IMR-90 (cell line): ENCODE measurements at regions not wholly inside any gene's neighbourhood (a gene's known extent, or its start where the extent isn't known, plus 50 kb on each side); places are given as distances from the start of the nearest gene placed in this dataset.

Experiments
- ATAC-seq: fragments of 200-7000 bp; cut with Tn5 transposase; 2 replicates; pipeline ENCODE4 v1.9.1; 2020; ENCODE audit warnings: low read depth, mild to moderate bottlenecking, moderate library complexity
- BruUV-seq: library from RNA; stranded (reverse); fragments of 400-500 nt; replicated peaks from 2 replicates; lab custom pipeline; 2021; lab: Mats Ljungman, UMichigan
- CTCF ChIA-PET: fragments of 300-600 bp; formaldehyde crosslinking; extraction: SDS; loops from one replicate; lab custom pipeline; 2021; ENCODE audit warnings: antibody characterized with exemption; lab: Yijun Ruan, JAX
- POLR2A ChIA-PET: fragments of 300-600 bp; sonication (Branson Sonifier 250); formaldehyde crosslinking; loops from one replicate; lab custom pipeline; 2022; ENCODE audit warnings: antibody characterized with exemption; ENCODE audit not compliant: unreplicated experiment; lab: Charles Lee
- DNase-seq: peaks from one replicate; pipeline ENCODE4 v3.0.0; 2013
- H2AFZ ChIP-seq: replicated peaks from 2 replicates; pipeline ENCODE3; 2013; ENCODE audit warnings: low read length, mild to moderate bottlenecking; ENCODE audit not compliant: poor library complexity
- H2AK5ac ChIP-seq: 2 replicates; pipeline ENCODE4 v1.6.1; 2013; ENCODE audit warnings: low read depth, low read length, inconsistent platforms
- H2AK9ac ChIP-seq: replicated peaks from 2 replicates; pipeline ENCODE3; 2013; ENCODE audit warnings: mild to moderate bottlenecking, low read depth, low read length, moderate library complexity; ENCODE audit not compliant: poor library complexity
- H2BK120ac ChIP-seq: 2 replicates; pipeline ENCODE4 v1.6.1; 2013; ENCODE audit warnings: low read depth, low read length, inconsistent platforms
- H2BK15ac ChIP-seq: 3 replicates; pipeline ENCODE4 v1.6.1; 2013; ENCODE audit warnings: low read depth, low read length, inconsistent platforms
- H2BK20ac ChIP-seq: 2 replicates; pipeline ENCODE4 v1.6.1; 2013; ENCODE audit warnings: low read depth, mild to moderate bottlenecking, inconsistent platforms, low read length, moderate library complexity
- H2BK5ac ChIP-seq: 2 replicates; pipeline ENCODE4 v1.6.1; 2013; ENCODE audit warnings: mild to moderate bottlenecking, low read depth, low read length, inconsistent platforms; ENCODE audit not compliant: poor library complexity, severe bottlenecking
- H3K14ac ChIP-seq: replicated peaks from 2 replicates; pipeline ENCODE4 v1.6.1; 2013; ENCODE audit warnings: low read depth, low read length, inconsistent platforms
- H3K18ac ChIP-seq: 2 replicates; pipeline ENCODE4 v1.6.1; 2013; ENCODE audit warnings: low read depth, low read length, control low read depth
- H3K23ac ChIP-seq: 2 replicates; pipeline ENCODE4 v1.6.1; 2013; ENCODE audit warnings: low read depth, low read length, inconsistent platforms
- H3K27ac ChIP-seq: 2 replicates; pipeline ENCODE4 v1.5.1; 2013; ENCODE audit warnings: mild to moderate bottlenecking, control low read depth, low read length; ENCODE audit not compliant: insufficient read depth
- H3K27me3 ChIP-seq: 2 replicates; pipeline ENCODE4 v1.6.1; 2013; ENCODE audit warnings: low read length; ENCODE audit not compliant: control insufficient read depth, insufficient read depth
- H3K36me3 ChIP-seq: 2 replicates; pipeline ENCODE4 v1.6.1; 2013; ENCODE audit warnings: low read length, mixed read lengths; ENCODE audit not compliant: control insufficient read depth, insufficient read depth
- H3K4ac ChIP-seq: 2 replicates; pipeline ENCODE4 v1.6.1; 2013; ENCODE audit warnings: low read depth, low read length, inconsistent platforms
- H3K4me1 ChIP-seq: 2 replicates; pipeline ENCODE4 v1.6.1; 2013; ENCODE audit warnings: low read length, mixed read lengths; ENCODE audit not compliant: control insufficient read depth, insufficient read depth
- H3K4me2 ChIP-seq: 2 replicates; pipeline ENCODE4 v1.6.1; 2013; ENCODE audit warnings: low read depth, mild to moderate bottlenecking, control low read depth, low read length, moderate library complexity
- H3K4me3 ChIP-seq: 2 replicates; pipeline ENCODE4 v1.5.1; 2013; ENCODE audit warnings: low read depth, mild to moderate bottlenecking, control low read depth, low read length, moderate library complexity; ENCODE audit not compliant: insufficient read depth
- H3K56ac ChIP-seq: 2 replicates; pipeline ENCODE4 v1.6.1; 2013; ENCODE audit warnings: low read length, inconsistent platforms; ENCODE audit not compliant: insufficient read depth; ENCODE audit errors: extremely low read depth
- H3K79me1 ChIP-seq, 2 experiments: 2 replicates each; pipeline ENCODE4 v1.6.1; 2013; ENCODE audit warnings: low read length in 2 of 2, inconsistent platforms in 1 of 2, low read depth in 1 of 2
- H3K9ac ChIP-seq: 2 replicates; pipeline ENCODE4 v1.6.1; 2013; ENCODE audit warnings: low read depth, low read length, control low read depth
- H3K9me1 ChIP-seq: 2 replicates; pipeline ENCODE4 v1.6.1; 2013; ENCODE audit warnings: low read length, inconsistent platforms; ENCODE audit not compliant: insufficient read depth
- H3K9me3 ChIP-seq: 2 replicates; pipeline ENCODE4 v1.6.1; 2013; ENCODE audit warnings: low read length; ENCODE audit not compliant: control insufficient read depth, insufficient read depth
- H4K20me1 ChIP-seq: 2 replicates; pipeline ENCODE4 v1.6.1; 2013; ENCODE audit warnings: low read length, inconsistent platforms; ENCODE audit not compliant: insufficient read depth
- H4K5ac ChIP-seq: 2 replicates; pipeline ENCODE4 v1.6.1; 2013; ENCODE audit warnings: mild to moderate bottlenecking, low read depth, low read length, control low read depth
- H4K8ac ChIP-seq, 2 experiments: 2 replicates each; pipeline ENCODE4 v1.6.1; 2013; ENCODE audit warnings: low read depth in 2 of 2, low read length in 2 of 2, control low read depth in 1 of 2, inconsistent platforms in 1 of 2
- H4K91ac ChIP-seq: 2 replicates; pipeline ENCODE4 v1.6.1; 2013; ENCODE audit warnings: low read depth, low read length, inconsistent platforms; ENCODE audit not compliant: insufficient read depth
- BHLHE40 ChIP-seq: fragments of 150-350 bp; IDR thresholded peaks from 2 replicates; pipeline ENCODE4 v1.6.1; 2016; ENCODE audit warnings: mild to moderate bottlenecking, low read depth, low read length
- CHD1 ChIP-seq: IDR thresholded peaks from 2 replicates; pipeline ENCODE4 v1.6.1; 2012; ENCODE audit warnings: low read depth, low read length, improper control_type of control experiment
- FOS ChIP-seq: fragments of 150-350 bp; IDR thresholded peaks from 2 replicates; pipeline ENCODE4 v1.6.1; 2016; ENCODE audit warnings: low read depth, low read length
- MAFK ChIP-seq: IDR thresholded peaks from 2 replicates; pipeline ENCODE4 v1.6.1; 2012; ENCODE audit warnings: low read depth, low read length, improper control_type of control experiment
- MAZ ChIP-seq: IDR thresholded peaks from 2 replicates; pipeline ENCODE4 v1.6.1; 2012; ENCODE audit warnings: low read depth, mild to moderate bottlenecking, low read length, improper control_type of control experiment, moderate library complexity, borderline replicate concordance
- MXI1 ChIP-seq: IDR thresholded peaks from 2 replicates; pipeline ENCODE4 v1.6.1; 2012; ENCODE audit warnings: low read depth, mild to moderate bottlenecking, low read length, moderate library complexity, borderline replicate concordance
- NFE2L2 ChIP-seq: fragments of 150-350 bp; IDR thresholded peaks from 2 replicates; pipeline ENCODE4 v1.6.1; 2016; ENCODE audit warnings: low read depth, mild to moderate bottlenecking, low read length
- RCOR1 ChIP-seq: IDR thresholded peaks from 2 replicates; pipeline ENCODE4 v1.6.1; 2012; ENCODE audit warnings: mild to moderate bottlenecking, low read length, improper control_type of control experiment; ENCODE audit not compliant: insufficient replicate concordance
- WGBS, 2 experiments: methylation state at CpG; one replicate each; pipeline versions ENCODE4 v1.1.5 to v1.1.7; 2013; ENCODE audit warnings: missing lambda C conversion rate in 2 of 2; ENCODE audit not compliant: insufficient read length in 1 of 2; ENCODE audit errors: extremely low coverage in 2 of 2; 5-methylcytosine and 5-hydroxymethylcytosine counted together
- dilution Hi-C: fragments of 300-500 bp; cut with HindIII; formaldehyde crosslinking; loops from one replicate; pipeline ENCODE4 v1.14.3; 2018; ENCODE audit warnings: low sequenced_read_pairs; ENCODE audit not compliant: unreplicated experiment
- in situ Hi-C: fragments of 300-500 bp; cut with MboI; formaldehyde crosslinking; loops from 3 replicates; pipeline ENCODE4 v1.14.3; 2019; ENCODE audit warnings: low sequenced_read_pairs, inconsistent platforms, mixed read lengths
- intact Hi-C: fragments of 100-400 bp; cut with micrococcal nuclease; formaldehyde crosslinking; loops from 2 replicates; pipeline ENCODE4 v1.10.0; 2022
- TF ChIP-seq, protein P1 (sequence below): fragments of 150-350 bp; IDR thresholded peaks from 2 replicates; pipeline ENCODE4 v1.6.1; 2017; ENCODE audit warnings: mild to moderate bottlenecking, antibody characterized with exemption, low read length, low read depth

DNA sequence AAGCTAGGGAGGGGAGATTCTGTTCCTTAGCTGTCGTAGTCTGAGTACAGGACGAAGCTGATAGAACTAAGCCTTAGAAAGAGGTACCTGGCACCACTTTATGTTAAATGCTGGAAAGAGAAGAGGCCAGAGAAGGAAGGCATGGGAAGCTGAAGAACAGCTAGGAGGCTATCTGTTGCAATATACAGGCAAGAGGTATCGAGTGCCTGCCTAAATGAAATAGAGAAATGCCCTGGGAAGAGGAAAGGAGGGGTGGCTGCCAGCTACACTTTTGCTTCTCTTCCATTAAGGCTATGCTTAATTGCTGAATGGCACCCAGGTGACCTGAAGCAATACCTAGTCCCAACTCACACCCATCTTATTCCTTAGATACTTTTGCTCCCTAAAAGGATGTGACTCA, 380.4 kb upstream of the FGF13 start:
- Histone ChIP-seq H2AK5ac (no peak overlapping the region), H2BK20ac (no peak overlapping the region), H3K4ac (no peak overlapping the region), H2AFZ (no peak overlapping the region), H2AK9ac (no peak overlapping the region), H3K27me3 (no peaks in the 10 kb centered on the region), H3K9me1 (no peaks in the 10 kb centered on the region), H3K36me3 (no peaks in the 10 kb centered on the region), H3K4me3 (no peak overlapping the region), H3K18ac (no peak overlapping the region), H3K79me1 (no peaks in the 10 kb centered on the region), H4K20me1 (no peaks in the 10 kb centered on the region), H3K23ac (no peak overlapping the region), H3K14ac (no peak overlapping the region), H4K8ac (no peak overlapping the region), H3K9me3 (no peaks in the 10 kb centered on the region), H2BK120ac (no peak overlapping the region), H3K56ac (no peak overlapping the region), H3K27ac (no peak overlapping the region), H2BK15ac (no peak overlapping the region), H4K91ac (no peak overlapping the region), H4K5ac (no peak overlapping the region), H2BK5ac (no peak overlapping the region), H3K4me1 (no peaks in the 10 kb centered on the region), H3K9ac (no peak overlapping the region), H3K4me2 (no peak overlapping the region)
- intact Hi-C loops = no loop called here
- in situ Hi-C loops = no loop called here
- POLR2A ChIA-PET = no interaction called here
- no CpG with 5 or more reads among the region's 3 CpGs for WGBS, 2 experiments
- CTCF ChIA-PET = interaction anchor here (1.0 kb wide), 1 partner anchor 17 kb away, joined by 3 read pairs; no protein-coding TSS in a partner anchor
- TF ChIP-seq, protein P1, sequence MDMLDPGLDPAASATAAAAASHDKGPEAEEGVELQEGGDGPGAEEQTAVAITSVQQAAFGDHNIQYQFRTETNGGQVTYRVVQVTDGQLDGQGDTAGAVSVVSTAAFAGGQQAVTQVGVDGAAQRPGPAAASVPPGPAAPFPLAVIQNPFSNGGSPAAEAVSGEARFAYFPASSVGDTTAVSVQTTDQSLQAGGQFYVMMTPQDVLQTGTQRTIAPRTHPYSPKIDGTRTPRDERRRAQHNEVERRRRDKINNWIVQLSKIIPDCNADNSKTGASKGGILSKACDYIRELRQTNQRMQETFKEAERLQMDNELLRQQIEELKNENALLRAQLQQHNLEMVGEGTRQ = no peak
- TF ChIP-seq BHLHE40 (no peak), CHD1 (no peak), RCOR1 (no peak), MAFK (no peak), FOS (no peak), MAZ (no peak), MXI1 (no peak), NFE2L2 (no peak)
- dilution Hi-C loops = no loop called here
- no TSS peak for BruUV-seq
- ATAC-seq (no peak), DNase-seq (no peak)
